OCI-LY1 (cell line): ENCODE measurements at regions not wholly inside any gene's neighbourhood (a gene's known extent, or its start where the extent isn't known, plus 50 kb on each side); places are given as distances from the start of the nearest gene placed in this dataset.

Source experiments
- H2AFZ ChIP-seq: fragments of 200-600 bp; sonication (generic), shearing (Covaris generic); 2 replicates; pipeline ENCODE4 v1.6.0; 2014; ENCODE audit warnings: antibody characterized with exemption, mild to moderate bottlenecking, low read length
- H3F3A ChIP-seq: fragments of 200-600 bp; sonication (generic), shearing (Covaris generic); 2 replicates; pipeline ENCODE4 v1.6.0; 2014; ENCODE audit warnings: mild to moderate bottlenecking, antibody characterized with exemption, low read length, moderate library complexity; ENCODE audit not compliant: insufficient read depth
- H3K27ac ChIP-seq: fragments of 200-600 bp; sonication (generic); 2 replicates; pipeline ENCODE4 v1.5.1; 2014; ENCODE audit warnings: low read length, mixed run types, mild to moderate bottlenecking, low read depth; ENCODE audit not compliant: poor library complexity, severe bottlenecking
- H3K27me3 ChIP-seq: fragments of 200-600 bp; sonication (generic); 2 replicates; pipeline ENCODE4 v1.6.0; 2014; ENCODE audit warnings: antibody characterized with exemption, mild to moderate bottlenecking, low read length, moderate library complexity; ENCODE audit not compliant: insufficient read depth
- H3K36me3 ChIP-seq: fragments of 200-600 bp; sonication (generic); 2 replicates; pipeline ENCODE4 v1.6.1; 2014; ENCODE audit warnings: mild to moderate bottlenecking, antibody characterized with exemption, low read length, moderate library complexity, mixed read lengths; ENCODE audit not compliant: insufficient read depth
- H3K4me1 ChIP-seq: fragments of 200-600 bp; sonication (generic); 2 replicates; pipeline ENCODE4 v1.5.1; 2014; ENCODE audit warnings: mild to moderate bottlenecking, low read length, moderate library complexity; ENCODE audit not compliant: insufficient read depth, severe bottlenecking
- H3K4me2 ChIP-seq: fragments of 200-600 bp; sonication (generic), shearing (Covaris generic); 2 replicates; pipeline ENCODE4 v1.6.1; 2014; ENCODE audit warnings: low read length
- H3K4me3 ChIP-seq: fragments of 200-600 bp; sonication (generic); 2 replicates; pipeline ENCODE4 v1.5.1; 2014; ENCODE audit warnings: low read length, low read depth, mild to moderate bottlenecking, mixed read lengths; ENCODE audit not compliant: poor library complexity, severe bottlenecking
- H3K79me2 ChIP-seq: fragments of 200-600 bp; shearing (Covaris generic); 2 replicates; pipeline ENCODE4 v1.6.1; 2016; ENCODE audit warnings: mixed run types, low read length, mixed read lengths; ENCODE audit not compliant: insufficient read depth
- H3K9ac ChIP-seq: fragments of 200-600 bp; sonication (generic), shearing (Covaris generic); 2 replicates; pipeline ENCODE4 v1.6.1; 2014; ENCODE audit warnings: mild to moderate bottlenecking, low read length, mixed read lengths
- H3K9me2 ChIP-seq: fragments of 200-600 bp; sonication (generic), shearing (Covaris generic); 2 replicates; pipeline ENCODE4 v1.6.1; 2014; ENCODE audit warnings: low read depth, mild to moderate bottlenecking, low read length, mixed read lengths
- H3K9me3 ChIP-seq: fragments of 200-600 bp; shearing (Covaris generic); 2 replicates; pipeline ENCODE4 v1.6.1; 2014; ENCODE audit warnings: low read length, mixed read lengths
- H4K20me1 ChIP-seq: fragments of 200-600 bp; sonication (generic), shearing (Covaris generic); 2 replicates; pipeline ENCODE4 v1.6.0; 2016; ENCODE audit warnings: mild to moderate bottlenecking, low read length; ENCODE audit not compliant: insufficient read depth
- CTCF ChIP-seq: fragments of 200-600 bp; sonication (generic), shearing (Covaris generic); IDR thresholded peaks from 2 replicates; pipeline ENCODE4 v1.5.1; 2017; ENCODE audit warnings: mild to moderate bottlenecking, antibody characterized with exemption, low read length, moderate library complexity, mixed read lengths
- EZH2 ChIP-seq: fragments of 200-600 bp; sonication (generic), shearing (Covaris generic); IDR thresholded peaks from 2 replicates; pipeline ENCODE4 v1.8.0; 2017; ENCODE audit warnings: borderline replicate concordance, mixed run types, mild to moderate bottlenecking, antibody characterized with exemption, low read length, moderate library complexity, mixed read lengths

GRCh38 chr7:68547799-68548198 lies 1050.5 kb upstream of the AUTS2 start:
- no peaks in the 10 kb centered on the region for H3K9me2 ChIP-seq
- H3K4me2 ChIP-seq: no peak overlapping the region
- H3K27ac ChIP-seq: no peak overlapping the region
- no peak overlapping the region for H2AFZ ChIP-seq
- no peak overlapping the region for H3K9ac ChIP-seq
- H3F3A ChIP-seq: no peaks in the 10 kb centered on the region
- no peaks in the 10 kb centered on the region for H3K27me3 ChIP-seq
- H3K79me2 ChIP-seq: no peaks in the 10 kb centered on the region
- no peaks in the 10 kb centered on the region for H3K36me3 ChIP-seq
- TF ChIP-seq CTCF (no peak), EZH2 (no peak)
- H3K4me1 ChIP-seq: no peaks in the 10 kb centered on the region
- H4K20me1 ChIP-seq: no peaks in the 10 kb centered on the region
- no peak overlapping the region for H3K4me3 ChIP-seq
- H3K9me3 ChIP-seq: no peaks in the 10 kb centered on the region

GRCh38 chr7:68550027-68550426 lies 1048.2 kb upstream of the AUTS2 start:
- H3F3A ChIP-seq: no peaks in the 10 kb centered on the region
- no peaks in the 10 kb centered on the region for H3K9me2 ChIP-seq
- H3K4me2 ChIP-seq: no peak overlapping the region
- H3K27ac ChIP-seq: no peak overlapping the region
- H3K36me3 ChIP-seq: no peaks in the 10 kb centered on the region
- H2AFZ ChIP-seq: no peak overlapping the region
- H3K27me3 ChIP-seq: no peaks in the 10 kb centered on the region
- H3K9ac ChIP-seq: no peak overlapping the region
- no peaks in the 10 kb centered on the region for H4K20me1 ChIP-seq
- no peaks in the 10 kb centered on the region for H3K79me2 ChIP-seq
- no peaks in the 10 kb centered on the region for H3K9me3 ChIP-seq
- no peak overlapping the region for H3K4me3 ChIP-seq
- TF ChIP-seq CTCF (no peak), EZH2 (no peak)
- H3K4me1 ChIP-seq: no peaks in the 10 kb centered on the region

- no peaks in the 10 kb centered on the region for H3K36me3 ChIP-seq
- H3F3A ChIP-seq: no peaks in the 10 kb centered on the region
- no peaks in the 10 kb centered on the region for H3K9me2 ChIP-seq
- H3K4me2 ChIP-seq: no peak overlapping the region
- H3K9ac ChIP-seq: no peak overlapping the region
- no peak for TF ChIP-seq CTCF
- no peak for TF ChIP-seq EZH2
- no peak overlapping the region for H3K27ac ChIP-seq
- no peaks in the 10 kb centered on the region for H3K79me2 ChIP-seq
- H4K20me1 ChIP-seq: no peaks in the 10 kb centered on the region
- no peaks in the 10 kb centered on the region for H3K27me3 ChIP-seq
- H3K9me3 ChIP-seq: no peaks in the 10 kb centered on the region
- H3K4me1 ChIP-seq: no peaks in the 10 kb centered on the region
- H2AFZ ChIP-seq: no peak overlapping the region
- no peak overlapping the region for H3K4me3 ChIP-seq
These were observed 1047.6 kb upstream of the AUTS2 start for GRCh38 chr7:68550635-68551034.
